Neural cell (in vitro differentiated cells): ENCODE measurements at regions not wholly inside any gene's neighbourhood (a gene's known extent, or its start where the extent isn't known, plus 50 kb on each side); places are given as distances from the start of the nearest gene placed in this dataset.

Experiments
- CTCF ChIP-seq: fragments of 450-650 bp; IDR thresholded peaks from 2 replicates; pipeline ENCODE4 v1.5.1; 2014; ENCODE audit warnings: antibody characterized with exemption, mild to moderate bottlenecking, moderate library complexity; ENCODE audit not compliant: poor library complexity, severe bottlenecking
- EP300 ChIP-seq: fragments of 450-650 bp; conservative IDR thresholded peaks from 2 replicates; pipeline ENCODE4 v1.6.1; 2014; ENCODE audit warnings: antibody characterized with exemption, mild to moderate bottlenecking, moderate library complexity; ENCODE audit not compliant: poor library complexity, severe bottlenecking
- EZH2 ChIP-seq: fragments of 200-600, 300-800 bp; shearing (Covaris generic), sonication (generic); IDR thresholded peaks from 2 replicates; pipeline ENCODE4 v1.6.1; 2014; ENCODE audit warnings: antibody characterized with exemption, low read length, borderline replicate concordance, mild to moderate bottlenecking; ENCODE audit not compliant: insufficient read depth, poor library complexity, severe bottlenecking
- POLR2AphosphoS5 ChIP-seq: IDR thresholded peaks from 2 replicates; pipeline ENCODE4 v1.6.1; 2012
- SMC3 ChIP-seq: fragments of 450-650 bp; conservative IDR thresholded peaks from 2 replicates; pipeline ENCODE4 v1.6.1; 2014; ENCODE audit warnings: antibody characterized with exemption, mild to moderate bottlenecking, moderate library complexity; ENCODE audit not compliant: poor library complexity
- TAF1 ChIP-seq: IDR thresholded peaks from 2 replicates; pipeline ENCODE4 v1.6.1; 2012; ENCODE audit warnings: low read depth
- TF ChIP-seq, protein P1 (sequence below): IDR thresholded peaks from 2 replicates; pipeline ENCODE4 v1.6.1; 2012; ENCODE audit warnings: borderline replicate concordance

GRCh38 chr17:70510288-70510687 is 341.0 kb downstream of the KCNJ2 start:
- TF ChIP-seq CTCF (no peak), POLR2AphosphoS5 (no peak), SMC3 (no peak), TAF1 (no peak), EZH2 (no peak), EP300 (no peak)
- TF ChIP-seq, protein P1, sequence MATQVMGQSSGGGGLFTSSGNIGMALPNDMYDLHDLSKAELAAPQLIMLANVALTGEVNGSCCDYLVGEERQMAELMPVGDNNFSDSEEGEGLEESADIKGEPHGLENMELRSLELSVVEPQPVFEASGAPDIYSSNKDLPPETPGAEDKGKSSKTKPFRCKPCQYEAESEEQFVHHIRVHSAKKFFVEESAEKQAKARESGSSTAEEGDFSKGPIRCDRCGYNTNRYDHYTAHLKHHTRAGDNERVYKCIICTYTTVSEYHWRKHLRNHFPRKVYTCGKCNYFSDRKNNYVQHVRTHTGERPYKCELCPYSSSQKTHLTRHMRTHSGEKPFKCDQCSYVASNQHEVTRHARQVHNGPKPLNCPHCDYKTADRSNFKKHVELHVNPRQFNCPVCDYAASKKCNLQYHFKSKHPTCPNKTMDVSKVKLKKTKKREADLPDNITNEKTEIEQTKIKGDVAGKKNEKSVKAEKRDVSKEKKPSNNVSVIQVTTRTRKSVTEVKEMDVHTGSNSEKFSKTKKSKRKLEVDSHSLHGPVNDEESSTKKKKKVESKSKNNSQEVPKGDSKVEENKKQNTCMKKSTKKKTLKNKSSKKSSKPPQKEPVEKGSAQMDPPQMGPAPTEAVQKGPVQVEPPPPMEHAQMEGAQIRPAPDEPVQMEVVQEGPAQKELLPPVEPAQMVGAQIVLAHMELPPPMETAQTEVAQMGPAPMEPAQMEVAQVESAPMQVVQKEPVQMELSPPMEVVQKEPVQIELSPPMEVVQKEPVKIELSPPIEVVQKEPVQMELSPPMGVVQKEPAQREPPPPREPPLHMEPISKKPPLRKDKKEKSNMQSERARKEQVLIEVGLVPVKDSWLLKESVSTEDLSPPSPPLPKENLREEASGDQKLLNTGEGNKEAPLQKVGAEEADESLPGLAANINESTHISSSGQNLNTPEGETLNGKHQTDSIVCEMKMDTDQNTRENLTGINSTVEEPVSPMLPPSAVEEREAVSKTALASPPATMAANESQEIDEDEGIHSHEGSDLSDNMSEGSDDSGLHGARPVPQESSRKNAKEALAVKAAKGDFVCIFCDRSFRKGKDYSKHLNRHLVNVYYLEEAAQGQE = no peak
